ENCODE measurements at regions not wholly inside any gene's neighbourhood (a gene's known extent, or its start where the extent isn't known, plus 50 kb on each side); places are given as distances from the start of the nearest gene placed in this dataset.
"Not testable (repeated sequence)": the region's sequence is repeated elsewhere in the genome, so short reads cannot be mapped to it uniquely, and the experiment has no call there.

- no peak overlapping the region for H3K4me3 ChIP-seq (replicated peaks; ENCODE audit: low read depth, low read length)
- no peak for DNase-seq (ENCODE audit: extremely low read depth, low read depth)
- TF ChIP-seq CTCF (IDR thresholded peaks at IDR 0.05; ENCODE audit: low read depth, low read length, missing control alignments) = no peak
Measured at GRCh38 chr9:12425878-12426864, 267.0 kb upstream of the TYRP1 start.

GRCh38 chr9:12439267-12439666 lies 253.9 kb upstream of the TYRP1 start:
- TF ChIP-seq CTCF (IDR thresholded peaks at IDR 0.05; ENCODE audit: low read depth, low read length, missing control alignments) = no peak
- no peak overlapping the region for H3K4me3 ChIP-seq (replicated peaks; ENCODE audit: low read depth, low read length)

GRCh38 chr9:12441080-12441479 lies 252.1 kb upstream of the TYRP1 start:
- not testable (repeated sequence) for DNase-seq (ENCODE audit: extremely low read depth, low read depth); H3K4me3 ChIP-seq (replicated peaks; ENCODE audit: low read depth, low read length)

More at GRCh38 chr9:12439267-12439666, 253.9 kb upstream of the TYRP1 start:
- no peak for DNase-seq (ENCODE audit: extremely low read depth, low read depth)

GRCh38 chr9:12441506-12441905 lies 251.7 kb upstream of the TYRP1 start:
- H3K4me3 ChIP-seq (replicated peaks; ENCODE audit: low read depth, low read length) = no peak overlapping the region
- no peak for TF ChIP-seq CTCF (IDR thresholded peaks at IDR 0.05; ENCODE audit: low read depth, low read length, missing control alignments)
- no peak for DNase-seq (ENCODE audit: extremely low read depth, low read depth)

GRCh38 chr9:12448246-12448645 lies 244.9 kb upstream of the TYRP1 start:
- no peak for DNase-seq (ENCODE audit: extremely low read depth, low read depth)
- TF ChIP-seq CTCF (IDR thresholded peaks at IDR 0.05; ENCODE audit: low read depth, low read length, missing control alignments) = no peak
- H3K4me3 ChIP-seq (replicated peaks; ENCODE audit: low read depth, low read length) = no peak overlapping the region

- no peak overlapping the region for H3K4me3 ChIP-seq (replicated peaks; ENCODE audit: low read depth, low read length)
- TF ChIP-seq CTCF (IDR thresholded peaks at IDR 0.05; ENCODE audit: low read depth, low read length, missing control alignments) = no peak
- no peak for DNase-seq (ENCODE audit: extremely low read depth, low read depth)
Measured at GRCh38 chr9:12457237-12457636, 235.9 kb upstream of the TYRP1 start.

- TF ChIP-seq CTCF (IDR thresholded peaks at IDR 0.05; ENCODE audit: low read depth, low read length, missing control alignments) = no peak
- no peak for DNase-seq (ENCODE audit: extremely low read depth, low read depth)
- no peak overlapping the region for H3K4me3 ChIP-seq (replicated peaks; ENCODE audit: low read depth, low read length)
Measured at GRCh38 chr9:12461763-12462460, 231.3 kb upstream of the TYRP1 start.

All from HFF-Myc (cell line).